ENCODE measurements at regions not wholly inside any gene's neighbourhood (a gene's known extent, or its start where the extent isn't known, plus 50 kb on each side); places are given as distances from the start of the nearest gene placed in this dataset.

GRCh38 chr6:23705697-23706096, 420.3 kb upstream of the NRSN1 start:
- Histone ChIP-seq H3K27me3 (ENCODE audit: control insufficient read depth, insufficient read depth, low read length) (no peaks in the 10 kb centered on the region), H3K4me1 (ENCODE audit: control insufficient read depth, insufficient read depth, low read length) (peaks cover 12% of the 10 kb centered on the region), H3K27ac (ENCODE audit: low read depth, low read length) (no peak overlapping the region), H3K4me3 (ENCODE audit: low read length) (no peak overlapping the region), H3K9ac (ENCODE audit: low read length) (no peak overlapping the region), H3K36me3 (ENCODE audit: control insufficient read depth, insufficient read depth, low read length) (no peaks in the 10 kb centered on the region)

GRCh38 chr6:23712756-23713155, 413.3 kb upstream of the NRSN1 start:
- no peak overlapping the region for H3K27ac ChIP-seq (ENCODE audit: low read depth, low read length)
- no peaks in the 10 kb centered on the region for H3K27me3 ChIP-seq (ENCODE audit: control insufficient read depth, insufficient read depth, low read length)
- no peak overlapping the region for H3K9ac ChIP-seq (ENCODE audit: low read length)
- H3K4me1 ChIP-seq (ENCODE audit: control insufficient read depth, insufficient read depth, low read length): no peaks in the 10 kb centered on the region
- no peaks in the 10 kb centered on the region for H3K36me3 ChIP-seq (ENCODE audit: control insufficient read depth, insufficient read depth, low read length)
- H3K4me3 ChIP-seq (ENCODE audit: low read length): no peak overlapping the region

- no peaks in the 10 kb centered on the region for H3K27me3 ChIP-seq (ENCODE audit: control insufficient read depth, insufficient read depth, low read length)
- no peak overlapping the region for H3K4me3 ChIP-seq (ENCODE audit: low read length)
- no peak overlapping the region for H3K9ac ChIP-seq (ENCODE audit: low read length)
These were observed 412.8 kb upstream of the NRSN1 start for GRCh38 chr6:23713211-23713610.

GRCh38 chr6:23728707-23729106, 397.3 kb upstream of the NRSN1 start:
- Histone ChIP-seq H3K36me3 (ENCODE audit: control insufficient read depth, insufficient read depth, low read length) (no peaks in the 10 kb centered on the region), H3K4me3 (ENCODE audit: low read length) (no peak overlapping the region), H3K4me1 (ENCODE audit: control insufficient read depth, insufficient read depth, low read length) (peaks cover 3% of the 10 kb centered on the region), H3K27me3 (ENCODE audit: control insufficient read depth, insufficient read depth, low read length) (no peaks in the 10 kb centered on the region), H3K27ac (ENCODE audit: low read depth, low read length) (no peak overlapping the region), H3K9ac (ENCODE audit: low read length) (no peak overlapping the region)

More at GRCh38 chr6:23713211-23713610, 412.8 kb upstream of the NRSN1 start:
- H3K36me3 ChIP-seq (ENCODE audit: control insufficient read depth, insufficient read depth, low read length): no peaks in the 10 kb centered on the region
- H3K4me1 ChIP-seq (ENCODE audit: control insufficient read depth, insufficient read depth, low read length): no peaks in the 10 kb centered on the region
- no peak overlapping the region for H3K27ac ChIP-seq (ENCODE audit: low read depth, low read length)

- no peak overlapping the region for H3K9ac ChIP-seq (ENCODE audit: low read length)
- H3K27me3 ChIP-seq (ENCODE audit: control insufficient read depth, insufficient read depth, low read length): no peaks in the 10 kb centered on the region
- H3K36me3 ChIP-seq (ENCODE audit: control insufficient read depth, insufficient read depth, low read length): no peaks in the 10 kb centered on the region
- H3K4me1 ChIP-seq (ENCODE audit: control insufficient read depth, insufficient read depth, low read length): peaks cover 3% of the 10 kb centered on the region
- H3K27ac ChIP-seq (ENCODE audit: low read depth, low read length): no peak overlapping the region
- no peak overlapping the region for H3K4me3 ChIP-seq (ENCODE audit: low read length)
These were observed 394.4 kb upstream of the NRSN1 start for GRCh38 chr6:23731609-23732008.

GRCh38 chr6:23732521-23732920, 393.5 kb upstream of the NRSN1 start:
- Histone ChIP-seq H3K36me3 (ENCODE audit: control insufficient read depth, insufficient read depth, low read length) (no peaks in the 10 kb centered on the region), H3K27ac (ENCODE audit: low read depth, low read length) (no peak overlapping the region), H3K4me1 (ENCODE audit: control insufficient read depth, insufficient read depth, low read length) (peaks cover 3% of the 10 kb centered on the region), H3K4me3 (ENCODE audit: low read length) (no peak overlapping the region), H3K27me3 (ENCODE audit: control insufficient read depth, insufficient read depth, low read length) (no peaks in the 10 kb centered on the region), H3K9ac (ENCODE audit: low read length) (no peak overlapping the region)

- Histone ChIP-seq H3K4me1 (ENCODE audit: control insufficient read depth, insufficient read depth, low read length) (no peaks in the 10 kb centered on the region), H3K36me3 (ENCODE audit: control insufficient read depth, insufficient read depth, low read length) (no peaks in the 10 kb centered on the region), H3K27me3 (ENCODE audit: control insufficient read depth, insufficient read depth, low read length) (no peaks in the 10 kb centered on the region), H3K9ac (ENCODE audit: low read length) (no peak overlapping the region), H3K4me3 (ENCODE audit: low read length) (no peak overlapping the region), H3K27ac (ENCODE audit: low read depth, low read length) (no peak overlapping the region)
These were observed 390.9 kb upstream of the NRSN1 start for GRCh38 chr6:23735151-23735550.

- Histone ChIP-seq H3K9ac (ENCODE audit: low read length) (no peak overlapping the region), H3K27me3 (ENCODE audit: control insufficient read depth, insufficient read depth, low read length) (no peaks in the 10 kb centered on the region)
These were observed 389.4 kb upstream of the NRSN1 start for GRCh38 chr6:23736577-23736976.

GRCh38 chr6:23747239-23747638, 378.8 kb upstream of the NRSN1 start:
- Histone ChIP-seq H3K36me3 (ENCODE audit: control insufficient read depth, insufficient read depth, low read length) (no peaks in the 10 kb centered on the region), H3K27ac (ENCODE audit: low read depth, low read length) (no peak overlapping the region), H3K9ac (ENCODE audit: low read length) (no peak overlapping the region), H3K4me3 (ENCODE audit: low read length) (no peak overlapping the region), H3K4me1 (ENCODE audit: control insufficient read depth, insufficient read depth, low read length) (no peaks in the 10 kb centered on the region), H3K27me3 (ENCODE audit: control insufficient read depth, insufficient read depth, low read length) (no peaks in the 10 kb centered on the region)

More at GRCh38 chr6:23736577-23736976, 389.4 kb upstream of the NRSN1 start:
- Histone ChIP-seq H3K36me3 (ENCODE audit: control insufficient read depth, insufficient read depth, low read length) (no peaks in the 10 kb centered on the region), H3K4me3 (ENCODE audit: low read length) (no peak overlapping the region), H3K4me1 (ENCODE audit: control insufficient read depth, insufficient read depth, low read length) (no peaks in the 10 kb centered on the region), H3K27ac (ENCODE audit: low read depth, low read length) (no peak overlapping the region)

- Histone ChIP-seq H3K27ac (ENCODE audit: low read depth, low read length) (no peak overlapping the region), H3K4me1 (ENCODE audit: control insufficient read depth, insufficient read depth, low read length) (no peaks in the 10 kb centered on the region), H3K27me3 (ENCODE audit: control insufficient read depth, insufficient read depth, low read length) (no peaks in the 10 kb centered on the region), H3K4me3 (ENCODE audit: low read length) (no peak overlapping the region), H3K36me3 (ENCODE audit: control insufficient read depth, insufficient read depth, low read length) (no peaks in the 10 kb centered on the region), H3K9ac (ENCODE audit: low read length) (no peak overlapping the region)
These were observed 373.6 kb upstream of the NRSN1 start for GRCh38 chr6:23752414-23752813.

GRCh38 chr6:23754197-23754596, 371.8 kb upstream of the NRSN1 start:
- H3K4me3 ChIP-seq (ENCODE audit: low read length): no peak overlapping the region
- H3K27ac ChIP-seq (ENCODE audit: low read depth, low read length): no peak overlapping the region
- H3K36me3 ChIP-seq (ENCODE audit: control insufficient read depth, insufficient read depth, low read length): no peaks in the 10 kb centered on the region
- H3K27me3 ChIP-seq (ENCODE audit: control insufficient read depth, insufficient read depth, low read length): no peaks in the 10 kb centered on the region
- no peaks in the 10 kb centered on the region for H3K4me1 ChIP-seq (ENCODE audit: control insufficient read depth, insufficient read depth, low read length)
- no peak overlapping the region for H3K9ac ChIP-seq (ENCODE audit: low read length)

GRCh38 chr6:23775127-23775526, 350.9 kb upstream of the NRSN1 start:
- no peaks in the 10 kb centered on the region for H3K4me1 ChIP-seq (ENCODE audit: control insufficient read depth, insufficient read depth, low read length)
- H3K27ac ChIP-seq (ENCODE audit: low read depth, low read length): no peak overlapping the region
- no peaks in the 10 kb centered on the region for H3K36me3 ChIP-seq (ENCODE audit: control insufficient read depth, insufficient read depth, low read length)
- H3K9ac ChIP-seq (ENCODE audit: low read length): no peak overlapping the region
- H3K27me3 ChIP-seq (ENCODE audit: control insufficient read depth, insufficient read depth, low read length): no peaks in the 10 kb centered on the region
- H3K4me3 ChIP-seq (ENCODE audit: low read length): no peak overlapping the region

- Histone ChIP-seq H3K27ac (ENCODE audit: low read depth, low read length) (no peak overlapping the region), H3K9ac (ENCODE audit: low read length) (no peak overlapping the region), H3K4me3 (ENCODE audit: low read length) (no peak overlapping the region), H3K36me3 (ENCODE audit: control insufficient read depth, insufficient read depth, low read length) (no peaks in the 10 kb centered on the region), H3K27me3 (ENCODE audit: control insufficient read depth, insufficient read depth, low read length) (no peaks in the 10 kb centered on the region), H3K4me1 (ENCODE audit: control insufficient read depth, insufficient read depth, low read length) (peaks cover 3% of the 10 kb centered on the region)
These were observed 342.1 kb upstream of the NRSN1 start for GRCh38 chr6:23783901-23784300.
